ENCODE measurements at regions not wholly inside any gene's neighbourhood (a gene's known extent, or its start where the extent isn't known, plus 50 kb on each side); places are given as distances from the start of the nearest gene placed in this dataset.

DNA sequence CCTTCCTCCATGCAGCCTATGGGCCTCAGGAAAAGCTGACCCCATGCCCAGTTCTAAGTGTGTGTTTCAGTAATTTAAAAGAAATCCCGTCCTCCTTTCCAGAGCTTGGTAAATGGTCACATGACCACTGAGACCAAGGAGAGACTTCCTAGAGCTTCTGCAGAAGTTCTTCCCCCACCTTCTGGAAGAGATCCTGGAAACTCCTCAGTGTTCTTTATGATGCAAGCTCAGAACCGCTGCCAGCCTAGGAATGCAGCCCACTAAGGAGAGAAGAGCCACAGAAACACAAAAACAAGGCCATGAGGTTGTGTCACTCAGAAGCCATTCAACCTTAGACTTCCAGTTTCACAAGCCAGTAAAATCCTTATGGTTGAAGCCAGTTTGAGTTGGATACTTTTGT is 348.4 kb downstream of the TPBG start:
- no TSS peak for BruUV-seq (replicated peaks)
- FAIRE-seq: no peak
- POLR2A ChIA-PET: no interaction called here
- Histone ChIP-seq H4K20me1 (ENCODE audit: control insufficient read depth, insufficient read depth) (no peaks in the 10 kb centered on the region), H3K27ac (ENCODE audit: control insufficient read depth, insufficient read depth) (no peak overlapping the region), H3K9ac (ENCODE audit: control insufficient read depth, insufficient read depth, low read length) (no peak overlapping the region), H3K36me3 (ENCODE audit: control insufficient read depth in 2 of 2, insufficient read depth in 2 of 2, low read length in 1 of 2) (no peaks in the 10 kb centered on the region), H3K4me2 (ENCODE audit: control insufficient read depth, insufficient read depth) (no peak overlapping the region), H3K27me3 (replicated peaks in 1 of 2; ENCODE audit: control insufficient read depth in 2 of 2, insufficient read depth in 2 of 2, low read length in 1 of 2) (no peaks in the 10 kb centered on the region), H2AFZ (ENCODE audit: control insufficient read depth, low read depth, low read length) (no peak overlapping the region), H3K9me3 (replicated peaks; ENCODE audit: control insufficient read depth, insufficient read depth, low read length) (no peaks in the 10 kb centered on the region), H3K4me3 (no peak overlapping the region), H3K4me1 (ENCODE audit: control insufficient read depth, insufficient read depth, low read length) (no peaks in the 10 kb centered on the region), H3K79me2 (ENCODE audit: control insufficient read depth, insufficient read depth, low read length) (no peaks in the 10 kb centered on the region)
- no peak for ATAC-seq
- 41% methylated on average over 2 of the region's 2 CpGs for WGBS (ENCODE audit: insufficient coverage, insufficient replicate concordance, low lambda C conversion rate, missing lambda C conversion rate)
- no peak for DNase-seq (ENCODE audit: low read depth, low spot score)
- intact Hi-C loops (cut with micrococcal nuclease; ENCODE audit: unreplicated experiment): loop anchor here (2.0 kb wide), 1 partner anchor 441 kb away; no protein-coding TSS in a partner anchor
- in situ Hi-C loops (cut with MboI): loop anchor here (5.0 kb wide), 1 partner anchor 440 kb away; no protein-coding TSS in a partner anchor
- SMC1A ChIA-PET (ENCODE audit: uncharacterized antibody, unreplicated experiment): interaction anchor here (0.8 to 1.8 kb wide), 4 partner anchors 38 to 444 kb away, joined by 3 to 9 read pairs (median 4); no protein-coding TSS in a partner anchor
- RAD21 ChIA-PET (ENCODE audit: unreplicated experiment): interaction anchor here (1.5 kb wide), 1 partner anchor 441 kb away, joined by 10 read pairs; no protein-coding TSS in a partner anchor
- CTCF ChIA-PET: interaction anchor here (0.7 to 3.4 kb wide), 12 partner anchors 10 to 460 kb away, joined by 3 to 22 read pairs (median 5); no protein-coding TSS in a partner anchor
- TF ChIP-seq, protein P1, sequence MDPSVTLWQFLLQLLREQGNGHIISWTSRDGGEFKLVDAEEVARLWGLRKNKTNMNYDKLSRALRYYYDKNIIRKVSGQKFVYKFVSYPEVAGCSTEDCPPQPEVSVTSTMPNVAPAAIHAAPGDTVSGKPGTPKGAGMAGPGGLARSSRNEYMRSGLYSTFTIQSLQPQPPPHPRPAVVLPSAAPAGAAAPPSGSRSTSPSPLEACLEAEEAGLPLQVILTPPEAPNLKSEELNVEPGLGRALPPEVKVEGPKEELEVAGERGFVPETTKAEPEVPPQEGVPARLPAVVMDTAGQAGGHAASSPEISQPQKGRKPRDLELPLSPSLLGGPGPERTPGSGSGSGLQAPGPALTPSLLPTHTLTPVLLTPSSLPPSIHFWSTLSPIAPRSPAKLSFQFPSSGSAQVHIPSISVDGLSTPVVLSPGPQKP (IDR thresholded peaks at IDR 0.05; ENCODE audit: low read depth, low read length): no peak
- TF ChIP-seq EED (IDR thresholded peaks at IDR 0.05; ENCODE audit: low read depth) (no peak), RFX5 (IDR thresholded peaks at IDR 0.05; ENCODE audit: low read depth, low read length) (no peak), SPI1 (IDR thresholded peaks at IDR 0.05; ENCODE audit: borderline replicate concordance, insufficient read depth, low read depth, low read length) (no peak), KDM1A (IDR thresholded peaks at IDR 0.05; ENCODE audit: borderline replicate concordance) (no peak), LARP7 (IDR thresholded peaks at IDR 0.05) (no peak), CBFB (IDR thresholded peaks at IDR 0.05; ENCODE audit: low read depth) (no peak), MAX (IDR thresholded peaks at IDR 0.05; ENCODE audit: low read depth, low read length) (no peak), TAF1 (IDR thresholded peaks at IDR 0.05; ENCODE audit: borderline replicate concordance, low read depth, low read length) (no peak), JUND (IDR thresholded peaks at IDR 0.05; ENCODE audit: low read depth, low read length) (no peak), TCF12 (IDR thresholded peaks at IDR 0.05; ENCODE audit: low read depth, low read length) (no peak), YY1 (IDR thresholded peaks at IDR 0.05; ENCODE audit: low read depth, low read length) (no peak), TCF3 (IDR thresholded peaks at IDR 0.05; ENCODE audit: borderline replicate concordance, insufficient read depth, low read depth, low read length) (no peak), MYC (IDR thresholded peaks at IDR 0.05; ENCODE audit: insufficient read depth, insufficient read length, insufficient replicate concordance, low read length, severe bottlenecking) (no peak), BCLAF1 (IDR thresholded peaks at IDR 0.05) (no peak), ZZZ3 (IDR thresholded peaks at IDR 0.05; ENCODE audit: control insufficient read depth, insufficient read length, low read depth) (no peak), SP1 (IDR thresholded peaks at IDR 0.05; ENCODE audit: low read depth, low read length) (no peak), BCL11A (IDR thresholded peaks at IDR 0.05; ENCODE audit: low read depth, low read length) (no peak), BMI1 (IDR thresholded peaks at IDR 0.05; ENCODE audit: borderline replicate concordance) (no peak)
- TF ChIP-seq, protein P2, sequence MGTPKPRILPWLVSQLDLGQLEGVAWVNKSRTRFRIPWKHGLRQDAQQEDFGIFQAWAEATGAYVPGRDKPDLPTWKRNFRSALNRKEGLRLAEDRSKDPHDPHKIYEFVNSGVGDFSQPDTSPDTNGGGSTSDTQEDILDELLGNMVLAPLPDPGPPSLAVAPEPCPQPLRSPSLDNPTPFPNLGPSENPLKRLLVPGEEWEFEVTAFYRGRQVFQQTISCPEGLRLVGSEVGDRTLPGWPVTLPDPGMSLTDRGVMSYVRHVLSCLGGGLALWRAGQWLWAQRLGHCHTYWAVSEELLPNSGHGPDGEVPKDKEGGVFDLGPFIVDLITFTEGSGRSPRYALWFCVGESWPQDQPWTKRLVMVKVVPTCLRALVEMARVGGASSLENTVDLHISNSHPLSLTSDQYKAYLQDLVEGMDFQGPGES (IDR thresholded peaks at IDR 0.05): no peak
